HEK293 (cell line): ENCODE measurements at regions not wholly inside any gene's neighbourhood (a gene's known extent, or its start where the extent isn't known, plus 50 kb on each side); places are given as distances from the start of the nearest gene placed in this dataset.

Experiments used
- CTCF ChIA-PET: fragments of 350-600 bp; formaldehyde crosslinking; extraction: SDS; loops from one replicate; lab custom pipeline; 2021; ENCODE audit warnings: antibody characterized with exemption; lab: Yijun Ruan, JAX
- POLR2A ChIA-PET: fragments of 300-600 bp; formaldehyde crosslinking; extraction: SDS; loops from one replicate; lab custom pipeline; 2020; ENCODE audit warnings: antibody characterized with exemption, inconsistent platforms; lab: Yijun Ruan, JAX
- H3K27ac ChIP-seq: fragments of 200-500 bp; sonication (Bioruptor generic); 2 replicates; pipeline ENCODE4 v1.5.1; 2014; ENCODE audit warnings: low read depth, low read length, control low read depth, inconsistent platforms; ENCODE audit errors: extremely low read depth
- H3K36me3 ChIP-seq, 2 experiments: fragments of 200-500 bp in 1 of 2; sonication (Bioruptor generic) in 1 of 2; 1 replicate in 1 of 2; 2 replicates in 1 of 2; pipeline ENCODE4 v1.5.1; 2014 to 2017; ENCODE audit warnings: inconsistent platforms in 2 of 2, low read length in 2 of 2; ENCODE audit not compliant: control insufficient read depth in 2 of 2, insufficient read depth in 1 of 2
- H3K4me1 ChIP-seq: fragments of 200-500 bp; sonication (Bioruptor generic); 2 replicates; pipeline ENCODE4 v1.5.1; 2014; ENCODE audit warnings: mild to moderate bottlenecking, low read length, inconsistent platforms; ENCODE audit not compliant: control insufficient read depth, insufficient read depth
- H3K4me3 ChIP-seq: 2 replicates; pipeline ENCODE4 v1.5.1; 2011; ENCODE audit warnings: low read depth, mild to moderate bottlenecking, control low read depth, low read length, moderate library complexity
- H3K9me3 ChIP-seq: fragments of 200-500 bp; sonication (Bioruptor generic); 2 replicates; pipeline ENCODE4 v1.5.1; 2014; ENCODE audit warnings: low read depth, low read length, inconsistent platforms; ENCODE audit not compliant: control insufficient read depth, insufficient read depth
- ATF2 ChIP-seq: fragments of 450-650 bp; formaldehyde crosslinking; IDR thresholded peaks from 2 replicates; pipeline ENCODE4 v1.5.1; 2016; ENCODE audit warnings: missing biosample characterization, missing genetic modification characterization, low read depth
- CTCF ChIP-seq: fragments of 450-650 bp; formaldehyde crosslinking; IDR thresholded peaks from 2 replicates; pipeline ENCODE4 v1.5.1; 2016; ENCODE audit warnings: missing biosample characterization, missing genetic modification characterization
- MZF1 ChIP-seq: fragments of 450-650 bp; formaldehyde crosslinking; IDR thresholded peaks from 2 replicates; pipeline ENCODE4 v1.5.1; 2017; ENCODE audit warnings: missing biosample characterization, missing genetic modification characterization, borderline replicate concordance
- SP3 ChIP-seq: fragments of 450-650 bp; formaldehyde crosslinking; IDR thresholded peaks from 2 replicates; pipeline ENCODE4 v1.5.1; 2016; ENCODE audit warnings: missing biosample characterization, missing genetic modification characterization
- ZBTB21 ChIP-seq: fragments of 450-650 bp; formaldehyde crosslinking; IDR thresholded peaks from 2 replicates; pipeline ENCODE4 v1.5.1; 2017; ENCODE audit warnings: missing biosample characterization, missing genetic modification characterization
- ZEB2 ChIP-seq: fragments of 450-650 bp; formaldehyde crosslinking; IDR thresholded peaks from 2 replicates; pipeline ENCODE4 v1.5.1; 2016; ENCODE audit warnings: missing biosample characterization, missing genetic modification characterization
- ZNF174 ChIP-seq: fragments of 450-650 bp; formaldehyde crosslinking; IDR thresholded peaks from 2 replicates; pipeline ENCODE4 v1.5.0; 2017; ENCODE audit warnings: missing biosample characterization, mild to moderate bottlenecking, missing genetic modification characterization
- ZNF23 ChIP-seq: fragments of 450-650 bp; formaldehyde crosslinking; IDR thresholded peaks from 2 replicates; pipeline ENCODE4 v1.5.1; 2016; ENCODE audit warnings: missing biosample characterization, missing genetic modification characterization, borderline replicate concordance
- ZNF248 ChIP-seq: fragments of 450-650 bp; formaldehyde crosslinking; IDR thresholded peaks from 2 replicates; pipeline ENCODE4 v1.5.1; 2017; ENCODE audit warnings: missing biosample characterization, missing genetic modification characterization
- ZNF302 ChIP-seq: fragments of 450-650 bp; formaldehyde crosslinking; IDR thresholded peaks from 2 replicates; pipeline ENCODE4 v1.5.1; 2016; ENCODE audit warnings: missing biosample characterization, missing genetic modification characterization, low read depth
- ZNF354C ChIP-seq: fragments of 450-650 bp; formaldehyde crosslinking; IDR thresholded peaks from 2 replicates; pipeline ENCODE4 v1.5.1; 2016; ENCODE audit warnings: missing biosample characterization, missing genetic modification characterization, low read depth, borderline replicate concordance
- ZNF433 ChIP-seq: fragments of 450-650 bp; formaldehyde crosslinking; IDR thresholded peaks from 2 replicates; pipeline ENCODE4 v1.5.1; 2016; ENCODE audit warnings: missing biosample characterization, missing genetic modification characterization, low read depth
- ZNF521 ChIP-seq: fragments of 450-650 bp; formaldehyde crosslinking; IDR thresholded peaks from 2 replicates; pipeline ENCODE4 v1.5.1; 2017; ENCODE audit warnings: missing biosample characterization, mild to moderate bottlenecking, missing genetic modification characterization
- ZNF660 ChIP-seq: fragments of 450-650 bp; IDR thresholded peaks from 2 replicates; pipeline ENCODE4 v1.5.1; 2018; ENCODE audit warnings: missing biosample characterization, mild to moderate bottlenecking, missing genetic modification characterization
- ZNF670 ChIP-seq: fragments of 450-650 bp; formaldehyde crosslinking; IDR thresholded peaks from 2 replicates; pipeline ENCODE4 v1.5.1; 2016; ENCODE audit warnings: missing biosample characterization, missing genetic modification characterization, low read depth
- ZNF785 ChIP-seq: fragments of 450-650 bp; formaldehyde crosslinking; IDR thresholded peaks from 2 replicates; pipeline ENCODE4 v1.5.1; 2016; ENCODE audit warnings: missing biosample characterization, missing genetic modification characterization
- ZNF791 ChIP-seq: fragments of 450-650 bp; formaldehyde crosslinking; IDR thresholded peaks from 2 replicates; pipeline ENCODE4 v1.5.1; 2016; ENCODE audit warnings: missing biosample characterization, missing genetic modification characterization
- TF ChIP-seq, protein P1 (sequence below): fragments of 450-650 bp; formaldehyde crosslinking; IDR thresholded peaks from 2 replicates; pipeline ENCODE4 v1.5.1; 2016; ENCODE audit warnings: missing biosample characterization, missing genetic modification characterization
- TF ChIP-seq, protein P2 (sequence below): fragments of 450-650 bp; formaldehyde crosslinking; IDR thresholded peaks from 2 replicates; pipeline ENCODE4 v1.5.1; 2016; ENCODE audit warnings: missing biosample characterization, missing genetic modification characterization, low read depth
- TF ChIP-seq, protein P3 (sequence below): fragments of 450-650 bp; formaldehyde crosslinking; IDR thresholded peaks from 2 replicates; pipeline ENCODE4 v1.5.1; 2017; ENCODE audit warnings: missing biosample characterization, missing genetic modification characterization
- TF ChIP-seq, protein P4 (sequence below): fragments of 450-650 bp; formaldehyde crosslinking; IDR thresholded peaks from 2 replicates; pipeline ENCODE4 v1.5.1; 2016; ENCODE audit warnings: missing biosample characterization, missing genetic modification characterization

DNA sequence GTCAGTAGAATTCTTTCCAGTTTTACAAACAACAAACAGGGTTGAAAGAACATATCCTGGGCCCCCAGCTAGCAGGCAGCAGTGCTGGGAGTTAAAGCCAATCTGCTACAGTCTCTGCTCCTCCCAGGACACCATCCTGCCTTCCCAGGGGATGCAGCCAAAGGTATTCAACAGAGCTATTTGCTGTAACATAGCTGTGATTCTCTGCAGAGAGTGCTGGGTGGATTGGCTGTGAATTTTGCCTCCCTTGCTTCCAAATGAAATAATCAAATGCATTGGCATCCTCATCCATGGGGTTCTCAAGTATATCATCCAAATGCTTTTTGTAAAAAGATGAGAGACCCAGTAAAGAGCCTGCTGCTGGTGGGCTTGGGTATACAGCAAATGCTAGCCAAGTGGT, 124.3 kb downstream of the NPIPB5 start:
- TF ChIP-seq MZF1 (tag by site-specific recombination) (no peak), ZNF433 (tag by site-specific recombination) (no peak), ZNF670 (tag by site-specific recombination) (no peak), ZNF248 (no peak), ZNF791 (tag by site-specific recombination) (no peak), ZNF302 (tag by site-specific recombination) (no peak), ATF2 (tag by site-specific recombination) (no peak)
- TF ChIP-seq, protein P1, sequence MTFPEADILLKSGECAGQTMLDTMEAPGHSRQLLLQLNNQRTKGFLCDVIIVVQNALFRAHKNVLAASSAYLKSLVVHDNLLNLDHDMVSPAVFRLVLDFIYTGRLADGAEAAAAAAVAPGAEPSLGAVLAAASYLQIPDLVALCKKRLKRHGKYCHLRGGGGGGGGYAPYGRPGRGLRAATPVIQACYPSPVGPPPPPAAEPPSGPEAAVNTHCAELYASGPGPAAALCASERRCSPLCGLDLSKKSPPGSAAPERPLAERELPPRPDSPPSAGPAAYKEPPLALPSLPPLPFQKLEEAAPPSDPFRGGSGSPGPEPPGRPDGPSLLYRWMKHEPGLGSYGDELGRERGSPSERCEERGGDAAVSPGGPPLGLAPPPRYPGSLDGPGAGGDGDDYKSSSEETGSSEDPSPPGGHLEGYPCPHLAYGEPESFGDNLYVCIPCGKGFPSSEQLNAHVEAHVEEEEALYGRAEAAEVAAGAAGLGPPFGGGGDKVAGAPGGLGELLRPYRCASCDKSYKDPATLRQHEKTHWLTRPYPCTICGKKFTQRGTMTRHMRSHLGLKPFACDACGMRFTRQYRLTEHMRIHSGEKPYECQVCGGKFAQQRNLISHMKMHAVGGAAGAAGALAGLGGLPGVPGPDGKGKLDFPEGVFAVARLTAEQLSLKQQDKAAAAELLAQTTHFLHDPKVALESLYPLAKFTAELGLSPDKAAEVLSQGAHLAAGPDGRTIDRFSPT: no peak
- TF ChIP-seq, protein P2, sequence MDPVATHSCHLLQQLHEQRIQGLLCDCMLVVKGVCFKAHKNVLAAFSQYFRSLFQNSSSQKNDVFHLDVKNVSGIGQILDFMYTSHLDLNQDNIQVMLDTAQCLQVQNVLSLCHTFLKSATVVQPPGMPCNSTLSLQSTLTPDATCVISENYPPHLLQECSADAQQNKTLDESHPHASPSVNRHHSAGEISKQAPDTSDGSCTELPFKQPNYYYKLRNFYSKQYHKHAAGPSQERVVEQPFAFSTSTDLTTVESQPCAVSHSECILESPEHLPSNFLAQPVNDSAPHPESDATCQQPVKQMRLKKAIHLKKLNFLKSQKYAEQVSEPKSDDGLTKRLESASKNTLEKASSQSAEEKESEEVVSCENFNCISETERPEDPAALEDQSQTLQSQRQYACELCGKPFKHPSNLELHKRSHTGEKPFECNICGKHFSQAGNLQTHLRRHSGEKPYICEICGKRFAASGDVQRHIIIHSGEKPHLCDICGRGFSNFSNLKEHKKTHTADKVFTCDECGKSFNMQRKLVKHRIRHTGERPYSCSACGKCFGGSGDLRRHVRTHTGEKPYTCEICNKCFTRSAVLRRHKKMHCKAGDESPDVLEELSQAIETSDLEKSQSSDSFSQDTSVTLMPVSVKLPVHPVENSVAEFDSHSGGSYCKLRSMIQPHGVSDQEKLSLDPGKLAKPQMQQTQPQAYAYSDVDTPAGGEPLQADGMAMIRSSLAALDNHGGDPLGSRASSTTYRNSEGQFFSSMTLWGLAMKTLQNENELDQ: no peak
- POLR2A ChIA-PET: no interaction called here

DNA sequence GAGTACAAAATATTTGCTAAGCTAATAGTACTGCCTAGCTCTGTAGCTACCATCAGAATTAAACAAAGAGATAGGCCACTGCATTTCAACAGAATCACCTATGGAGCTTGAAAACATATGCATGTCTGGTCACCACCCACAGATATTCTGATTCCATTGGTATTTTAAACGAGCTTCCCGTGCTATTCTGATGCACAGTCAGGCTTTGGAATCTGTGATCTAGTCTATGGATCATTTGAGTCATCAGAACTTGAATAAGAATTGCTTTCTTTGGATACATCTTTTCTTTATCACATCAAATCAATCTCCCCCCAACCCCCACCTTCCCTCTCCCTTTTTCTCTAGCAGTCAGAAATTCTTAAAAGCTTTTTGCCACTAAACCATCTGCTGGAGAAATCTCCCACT, 124.7 kb downstream of the NPIPB5 start:
- H3K36me3 ChIP-seq: no peaks in the 10 kb centered on the region
- ChIA-PET POLR2A (no interaction called here), CTCF (interaction anchor here (0.6 kb wide), 2 partner anchors 342 to 1479 kb away, joined by 3 to 5 read pairs; no protein-coding TSS in a partner anchor)
- no peak overlapping the region for H3K4me3 ChIP-seq
- H3K9me3 ChIP-seq: no peaks in the 10 kb centered on the region
- H3K4me1 ChIP-seq: no peaks in the 10 kb centered on the region
- H3K27ac ChIP-seq: no peak overlapping the region
- TF ChIP-seq ZNF174 (tag by site-specific recombination) (no peak), CTCF (tag by site-specific recombination) (no peak), ZNF23 (tag by site-specific recombination) (no peak), ZNF354C (no peak), ZEB2 (no peak), ZNF785 (tag by site-specific recombination) (no peak), ZNF521 (tag by site-specific recombination) (no peak), SP3 (tag by site-specific recombination) (no peak), ZNF660 (tag by site-specific recombination) (no peak), ZBTB21 (tag by site-specific recombination) (no peak)
- TF ChIP-seq, protein P3, sequence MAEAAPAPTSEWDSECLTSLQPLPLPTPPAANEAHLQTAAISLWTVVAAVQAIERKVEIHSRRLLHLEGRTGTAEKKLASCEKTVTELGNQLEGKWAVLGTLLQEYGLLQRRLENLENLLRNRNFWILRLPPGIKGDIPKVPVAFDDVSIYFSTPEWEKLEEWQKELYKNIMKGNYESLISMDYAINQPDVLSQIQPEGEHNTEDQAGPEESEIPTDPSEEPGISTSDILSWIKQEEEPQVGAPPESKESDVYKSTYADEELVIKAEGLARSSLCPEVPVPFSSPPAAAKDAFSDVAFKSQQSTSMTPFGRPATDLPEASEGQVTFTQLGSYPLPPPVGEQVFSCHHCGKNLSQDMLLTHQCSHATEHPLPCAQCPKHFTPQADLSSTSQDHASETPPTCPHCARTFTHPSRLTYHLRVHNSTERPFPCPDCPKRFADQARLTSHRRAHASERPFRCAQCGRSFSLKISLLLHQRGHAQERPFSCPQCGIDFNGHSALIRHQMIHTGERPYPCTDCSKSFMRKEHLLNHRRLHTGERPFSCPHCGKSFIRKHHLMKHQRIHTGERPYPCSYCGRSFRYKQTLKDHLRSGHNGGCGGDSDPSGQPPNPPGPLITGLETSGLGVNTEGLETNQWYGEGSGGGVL (tag by site-specific recombination): no peak
- TF ChIP-seq, protein P1: no peak
- TF ChIP-seq, protein P4, sequence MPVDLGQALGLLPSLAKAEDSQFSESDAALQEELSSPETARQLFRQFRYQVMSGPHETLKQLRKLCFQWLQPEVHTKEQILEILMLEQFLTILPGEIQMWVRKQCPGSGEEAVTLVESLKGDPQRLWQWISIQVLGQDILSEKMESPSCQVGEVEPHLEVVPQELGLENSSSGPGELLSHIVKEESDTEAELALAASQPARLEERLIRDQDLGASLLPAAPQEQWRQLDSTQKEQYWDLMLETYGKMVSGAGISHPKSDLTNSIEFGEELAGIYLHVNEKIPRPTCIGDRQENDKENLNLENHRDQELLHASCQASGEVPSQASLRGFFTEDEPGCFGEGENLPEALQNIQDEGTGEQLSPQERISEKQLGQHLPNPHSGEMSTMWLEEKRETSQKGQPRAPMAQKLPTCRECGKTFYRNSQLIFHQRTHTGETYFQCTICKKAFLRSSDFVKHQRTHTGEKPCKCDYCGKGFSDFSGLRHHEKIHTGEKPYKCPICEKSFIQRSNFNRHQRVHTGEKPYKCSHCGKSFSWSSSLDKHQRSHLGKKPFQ (tag by site-specific recombination): no peak

More for the DNA sequence above, 124.3 kb downstream of the NPIPB5 start:
- CTCF ChIA-PET: interaction anchor here (0.6 kb wide), 2 partner anchors 342 to 1478 kb away, joined by 3 to 5 read pairs; no protein-coding TSS in a partner anchor
- Histone ChIP-seq H3K4me3 (no peak overlapping the region), H3K36me3 (no peaks in the 10 kb centered on the region), H3K27ac (no peak overlapping the region), H3K4me1 (no peaks in the 10 kb centered on the region), H3K9me3 (no peaks in the 10 kb centered on the region)
